OCI-LY1 (cell line): ENCODE measurements at regions not wholly inside any gene's neighbourhood (a gene's known extent, or its start where the extent isn't known, plus 50 kb on each side); places are given as distances from the start of the nearest gene placed in this dataset.

Experiments used
- CTCF ChIP-seq: fragments of 200-600 bp; sonication (generic), shearing (Covaris generic); IDR thresholded peaks from 2 replicates; pipeline ENCODE4 v1.5.1; 2017; ENCODE audit warnings: mild to moderate bottlenecking, antibody characterized with exemption, low read length, moderate library complexity, mixed read lengths
- EZH2 ChIP-seq: fragments of 200-600 bp; sonication (generic), shearing (Covaris generic); IDR thresholded peaks from 2 replicates; pipeline ENCODE4 v1.8.0; 2017; ENCODE audit warnings: borderline replicate concordance, mixed run types, mild to moderate bottlenecking, antibody characterized with exemption, low read length, moderate library complexity, mixed read lengths

- TF ChIP-seq CTCF (no peak), EZH2 (no peak)
Measured at GRCh38 chr18:73544617-73545016, 603.0 kb downstream of the FBXO15 start.
